H9 (cell line): ENCODE measurements at regions not wholly inside any gene's neighbourhood (a gene's known extent, or its start where the extent isn't known, plus 50 kb on each side); places are given as distances from the start of the nearest gene placed in this dataset.

Source experiments
- DNase-seq: peaks from one replicate; pipeline ENCODE4 v3.0.0-alpha.2; 2017
- H2AFZ ChIP-seq: one replicate; pipeline ENCODE4 v1.6.1; 2013; ENCODE audit warnings: mild to moderate bottlenecking, low read length, control low read depth, moderate library complexity
- H2AK5ac ChIP-seq: 2 replicates; pipeline ENCODE4 v1.6.1; 2013; ENCODE audit warnings: low read length, control low read depth, mixed read lengths; ENCODE audit not compliant: insufficient read length
- H2BK120ac ChIP-seq: one replicate; pipeline ENCODE4 v1.6.1; 2013; ENCODE audit warnings: low read depth, mild to moderate bottlenecking, low read length, control low read depth, inconsistent platforms; ENCODE audit not compliant: poor library complexity, severe bottlenecking
- H2BK12ac ChIP-seq: 2 replicates; pipeline ENCODE4 v1.6.1; 2013; ENCODE audit warnings: low read length, control low read depth, mixed read lengths, low read depth; ENCODE audit not compliant: insufficient read length
- H2BK15ac ChIP-seq: 2 replicates; pipeline ENCODE4 v1.6.1; 2013; ENCODE audit warnings: low read depth, low read length, control low read depth
- H2BK20ac ChIP-seq: one replicate; pipeline ENCODE4 v1.6.1; 2013; ENCODE audit warnings: low read depth, mild to moderate bottlenecking, low read length, control low read depth, inconsistent platforms; ENCODE audit not compliant: poor library complexity, severe bottlenecking
- H2BK5ac ChIP-seq: 2 replicates; pipeline ENCODE4 v1.6.1; 2013; ENCODE audit warnings: low read length, control low read depth, mixed read lengths; ENCODE audit not compliant: insufficient read length
- H3K14ac ChIP-seq: 2 replicates; pipeline ENCODE4 v1.6.1; 2013; ENCODE audit warnings: low read length, control low read depth; ENCODE audit not compliant: insufficient read depth
- H3K18ac ChIP-seq: 2 replicates; pipeline ENCODE4 v1.6.1; 2013; ENCODE audit warnings: low read depth, mild to moderate bottlenecking, mixed read lengths, low read length, control low read depth; ENCODE audit not compliant: insufficient read length
- H3K23ac ChIP-seq: 2 replicates; pipeline ENCODE4 v1.6.1; 2013; ENCODE audit warnings: low read length, control low read depth, mixed read lengths, low read depth; ENCODE audit not compliant: insufficient read length
- H3K23me2 ChIP-seq: 2 replicates; pipeline ENCODE4 v1.6.1; 2013; ENCODE audit warnings: low read depth, mild to moderate bottlenecking, mixed read lengths, low read length, control low read depth; ENCODE audit not compliant: insufficient read length, poor library complexity, severe bottlenecking
- H3K27ac ChIP-seq: 2 replicates; pipeline ENCODE4 v1.5.1; 2013; ENCODE audit warnings: low read length, control low read depth, mixed read lengths, low read depth; ENCODE audit not compliant: insufficient read length
- H3K27me3 ChIP-seq: 2 replicates; pipeline ENCODE4 v1.6.1; 2013; ENCODE audit warnings: low read length, control low read depth, inconsistent platforms; ENCODE audit not compliant: insufficient read depth
- H3K4ac ChIP-seq: 2 replicates; pipeline ENCODE4 v1.6.1; 2013; ENCODE audit warnings: low read depth, mild to moderate bottlenecking, control low read depth, inconsistent platforms, low read length, moderate library complexity
- H3K4me1 ChIP-seq: 2 replicates; pipeline ENCODE4 v1.6.1; 2013; ENCODE audit warnings: low read length, control low read depth, inconsistent platforms; ENCODE audit not compliant: insufficient read depth
- H3K4me2 ChIP-seq: 2 replicates; pipeline ENCODE4 v1.6.1; 2013; ENCODE audit warnings: low read length, control low read depth, mixed read lengths; ENCODE audit not compliant: insufficient read length, insufficient read depth
- H3K56ac ChIP-seq: 2 replicates; pipeline ENCODE4 v1.6.1; 2013; ENCODE audit warnings: low read depth, mild to moderate bottlenecking, mixed read lengths, low read length, control low read depth; ENCODE audit not compliant: insufficient read length
- H3K79me1 ChIP-seq: 2 replicates; pipeline ENCODE4 v1.6.1; 2013; ENCODE audit warnings: low read depth, mild to moderate bottlenecking, moderate library complexity, low read length, control low read depth, inconsistent platforms; ENCODE audit not compliant: insufficient read depth, poor library complexity, severe bottlenecking
- H3K79me2 ChIP-seq: 2 replicates; pipeline ENCODE4 v1.6.1; 2013; ENCODE audit warnings: low read length, control low read depth, inconsistent platforms; ENCODE audit not compliant: insufficient read depth
- H3K9ac ChIP-seq: 2 replicates; pipeline ENCODE4 v1.6.1; 2013; ENCODE audit warnings: low read length, control low read depth, mixed read lengths; ENCODE audit not compliant: insufficient read length; ENCODE audit errors: extremely low read depth
- H3K9me3 ChIP-seq: one replicate; pipeline ENCODE4 v1.6.1; 2013; ENCODE audit warnings: low read depth, low read length, inconsistent platforms; ENCODE audit not compliant: control insufficient read depth
- H3T11ph ChIP-seq: one replicate; pipeline ENCODE4 v1.6.1; 2013; ENCODE audit warnings: mild to moderate bottlenecking, low read length, control low read depth, inconsistent platforms
- H4K20me1 ChIP-seq: one replicate; pipeline ENCODE4 v1.6.1; 2013; ENCODE audit not compliant: control insufficient read depth, insufficient read length, insufficient read depth
- H4K5ac ChIP-seq: 2 replicates; pipeline ENCODE4 v1.6.1; 2013; ENCODE audit warnings: low read depth, mild to moderate bottlenecking, mixed read lengths, low read length, control low read depth; ENCODE audit not compliant: insufficient read length
- H4K8ac ChIP-seq: replicated peaks from 2 replicates; pipeline ENCODE4 v1.6.1; 2013; ENCODE audit warnings: low read length, control low read depth, mixed read lengths, low read depth; ENCODE audit not compliant: insufficient read length
- H4K91ac ChIP-seq: 2 replicates; pipeline ENCODE4 v1.6.1; 2013; ENCODE audit warnings: low read depth, mild to moderate bottlenecking, moderate library complexity, mixed read lengths, low read length, control low read depth; ENCODE audit not compliant: insufficient read length
- H3K27ac Mint-ChIP-seq, 3 experiments: 2 replicates in 2 of 3; 3 replicates in 1 of 3; pipeline ENCODE4 v1.8.0; 2020 to 2021; ENCODE audit warnings: mixed read lengths in 3 of 3, mild to moderate bottlenecking in 1 of 3, moderate library complexity in 1 of 3
- H3K27me3 Mint-ChIP-seq: 2 replicates; pipeline ENCODE4 v1.8.0; 2021; ENCODE audit warnings: low read depth, mild to moderate bottlenecking, moderate library complexity, mixed read lengths
- H3K36me3 Mint-ChIP-seq, 3 experiments: 2 replicates in 2 of 3; 3 replicates in 1 of 3; pipeline ENCODE4 v1.8.0; 2020 to 2021; ENCODE audit warnings: low read depth in 3 of 3, mixed read lengths in 3 of 3; ENCODE audit not compliant: insufficient read depth in 1 of 3
- H3K4me1 Mint-ChIP-seq, 2 experiments: 2 replicates each; pipeline ENCODE4 v1.8.0; 2020; ENCODE audit warnings: mixed read lengths in 2 of 2
- H3K4me3 Mint-ChIP-seq, 2 experiments: 2 replicates in 1 of 2; 3 replicates in 1 of 2; pipeline ENCODE4 v1.8.0; 2020 to 2021; ENCODE audit warnings: mild to moderate bottlenecking in 2 of 2, mixed read lengths in 2 of 2, moderate library complexity in 1 of 2
- H3K9me3 Mint-ChIP-seq, 2 experiments: 2 replicates in 1 of 2; 3 replicates in 1 of 2; pipeline ENCODE4 v1.8.0; 2020; ENCODE audit warnings: mild to moderate bottlenecking in 2 of 2, mixed read lengths in 2 of 2, moderate library complexity in 1 of 2
- WGBS: extraction: QIAGEN DNeasy Blood & Tissue Kit; methylation state at CpG from one replicate; pipeline ENCODE4 v1.1.7; 2013; ENCODE audit warnings: missing lambda C conversion rate, low lambda C conversion rate, mixed read lengths; ENCODE audit not compliant: insufficient read length; ENCODE audit errors: extremely low coverage; 5-methylcytosine and 5-hydroxymethylcytosine counted together
- TF ChIP-seq, protein P1 (sequence below): fragments of 200-600 bp; sonication (generic); conservative IDR thresholded peaks from 3 replicates; pipeline ENCODE4 v1.8.0; 2021; ENCODE audit warnings: antibody characterized with exemption, mild to moderate bottlenecking

DNA sequence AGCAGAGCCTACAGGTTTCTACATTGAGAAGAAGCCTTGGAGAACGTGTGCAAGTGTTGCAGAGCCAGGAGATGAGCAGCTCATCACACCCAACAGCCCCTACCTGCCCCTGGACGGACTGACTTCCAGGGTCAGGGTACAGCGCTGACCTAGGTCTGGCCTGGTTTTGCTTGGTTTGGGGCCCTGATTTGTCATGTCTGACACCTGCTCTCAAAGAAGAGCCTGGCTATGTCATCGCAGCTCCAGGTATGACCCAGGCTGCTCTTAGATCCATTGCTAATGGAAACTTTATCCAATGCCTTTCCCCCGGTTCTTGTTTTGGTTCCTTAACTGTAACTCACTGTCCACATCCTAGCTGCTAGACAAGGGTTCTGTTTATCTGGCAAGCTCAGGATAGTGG is 149.5 kb downstream of the CXCL12 start:
- Histone ChIP-seq H2AFZ (no peak overlapping the region), H4K91ac (no peak overlapping the region), H3K23ac (no peak overlapping the region), H3K27ac (no peak overlapping the region), H4K20me1 (no peaks in the 10 kb centered on the region), H3K18ac (no peak overlapping the region), H2BK20ac (no peak overlapping the region), H3K14ac (no peak overlapping the region), H3K4me1 (peaks cover 2% of the 10 kb centered on the region; the same call in 1 of the 2 replicates), H3T11ph (no peak overlapping the region), H3K4ac (no peak overlapping the region), H3K9me3 (no peaks in the 10 kb centered on the region), H3K79me2 (no peaks in the 10 kb centered on the region), H3K4me2 (no peak overlapping the region), H2BK15ac (no peak overlapping the region), H2BK5ac (no peak overlapping the region), H4K8ac (no peak overlapping the region), H3K9ac (no peak overlapping the region), H3K27me3 (no peaks in the 10 kb centered on the region; the same call in 1 of the 2 replicates), H3K56ac (no peak overlapping the region), H3K79me1 (no peaks in the 10 kb centered on the region), H3K23me2 (peaks cover 2% of the 10 kb centered on the region), H2BK120ac (no peak overlapping the region), H2AK5ac (no peak overlapping the region), H2BK12ac (no peak overlapping the region), H4K5ac (no peak overlapping the region)
- Mint-ChIP-seq H3K4me3 (no peak overlapping the region), H3K27ac (no peak overlapping the region), H3K9me3 (peaks cover 9% of the 10 kb centered on the region in 2 experiments), H3K36me3 (peaks cover 0 to 18% (median 9%) of the 10 kb centered on the region in 3 experiments; a peak in 5 of 7 replicates), H3K27me3 (peaks cover 63% of the 10 kb centered on the region), H3K4me1 (peaks cover 29 to 32% of the 10 kb centered on the region in 2 experiments)
- WGBS = no CpG with 5 or more reads among the region's 5 CpGs
- TF ChIP-seq, protein P1, sequence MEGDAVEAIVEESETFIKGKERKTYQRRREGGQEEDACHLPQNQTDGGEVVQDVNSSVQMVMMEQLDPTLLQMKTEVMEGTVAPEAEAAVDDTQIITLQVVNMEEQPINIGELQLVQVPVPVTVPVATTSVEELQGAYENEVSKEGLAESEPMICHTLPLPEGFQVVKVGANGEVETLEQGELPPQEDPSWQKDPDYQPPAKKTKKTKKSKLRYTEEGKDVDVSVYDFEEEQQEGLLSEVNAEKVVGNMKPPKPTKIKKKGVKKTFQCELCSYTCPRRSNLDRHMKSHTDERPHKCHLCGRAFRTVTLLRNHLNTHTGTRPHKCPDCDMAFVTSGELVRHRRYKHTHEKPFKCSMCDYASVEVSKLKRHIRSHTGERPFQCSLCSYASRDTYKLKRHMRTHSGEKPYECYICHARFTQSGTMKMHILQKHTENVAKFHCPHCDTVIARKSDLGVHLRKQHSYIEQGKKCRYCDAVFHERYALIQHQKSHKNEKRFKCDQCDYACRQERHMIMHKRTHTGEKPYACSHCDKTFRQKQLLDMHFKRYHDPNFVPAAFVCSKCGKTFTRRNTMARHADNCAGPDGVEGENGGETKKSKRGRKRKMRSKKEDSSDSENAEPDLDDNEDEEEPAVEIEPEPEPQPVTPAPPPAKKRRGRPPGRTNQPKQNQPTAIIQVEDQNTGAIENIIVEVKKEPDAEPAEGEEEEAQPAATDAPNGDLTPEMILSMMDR = no peak
- DNase-seq = no peak
